GM12874 (cell line): ENCODE measurements at regions not wholly inside any gene's neighbourhood (a gene's known extent, or its start where the extent isn't known, plus 50 kb on each side); places are given as distances from the start of the nearest gene placed in this dataset.

ENCODE experiments used
- CTCF ChIP-seq: IDR thresholded peaks from 2 replicates; pipeline ENCODE4 v1.5.1; 2011; ENCODE audit warnings: low read depth, mild to moderate bottlenecking, control low read depth, low read length, moderate library complexity; ENCODE audit not compliant: insufficient read depth

- no peak for TF ChIP-seq CTCF
Measured at GRCh38 chr9:90724112-90724511, 77.5 kb upstream of the SYK start.

GRCh38 chr9:90722071-90722470, 79.4 kb upstream of the DIRAS2 start:
- no peak for TF ChIP-seq CTCF

- TF ChIP-seq CTCF = no peak
Measured at GRCh38 chr9:90720621-90721265, 78.1 kb upstream of the DIRAS2 start.

GRCh38 chr9:90706230-90706629, 63.6 kb upstream of the DIRAS2 start:
- TF ChIP-seq CTCF = no peak

- no peak for TF ChIP-seq CTCF
Measured at GRCh38 chr9:90702441-90702955, 59.9 kb upstream of the DIRAS2 start.

GRCh38 chr9:90698871-90699440, 56.3 kb upstream of the DIRAS2 start:
- TF ChIP-seq CTCF = no peak

- no peak for TF ChIP-seq CTCF
Measured at GRCh38 chr9:90697808-90698207, 55.2 kb upstream of the DIRAS2 start.
